NCI-H128 (cell line): ENCODE measurements at regions not wholly inside any gene's neighbourhood (a gene's known extent, or its start where the extent isn't known, plus 50 kb on each side); places are given as distances from the start of the nearest gene placed in this dataset.
A peak's percentile ranks its signal among the peaks of the same experiment; 100 is the strongest.

Experiments
- DNase-seq: peaks from one replicate; lab custom pipeline; 2025; ENCODE audit not compliant: unreplicated experiment; lab: John Stamatoyannopoulos, UW

GRCh38 chr12:126156806-126157574 lies 1091.8 kb downstream of the AACS start:
- DNase-seq = no peak

GRCh38 chr12:126157575-126157966 lies 1092.3 kb downstream of the AACS start:
- DNase-seq = no peak

- no peak for DNase-seq
These were observed 1093.9 kb downstream of the AACS start for GRCh38 chr12:126159139-126159538.

- DNase-seq = no peak
These were observed 1095.7 kb downstream of the AACS start for GRCh38 chr12:126160912-126161311.

- DNase-seq = no peak
These were observed 1098.7 kb downstream of the AACS start for GRCh38 chr12:126163984-126164383.

GRCh38 chr12:126171937-126172559 lies 1106.8 kb downstream of the AACS start:
- DNase-seq = no peak

- no peak for DNase-seq
These were observed 1117.5 kb downstream of the AACS start for GRCh38 chr12:126182619-126183236.

GRCh38 chr12:126185025-126185424 lies 1119.8 kb downstream of the AACS start:
- DNase-seq = no peak

GRCh38 chr12:126189856-126190255 lies 1124.6 kb downstream of the AACS start:
- DNase-seq = no peak

- peak; percentile 27 for DNase-seq
These were observed 1126.0 kb downstream of the AACS start for GRCh38 chr12:126191031-126191891.

- DNase-seq = no peak
These were observed 1126.7 kb downstream of the AACS start for GRCh38 chr12:126191949-126192348.

- DNase-seq = no peak
These were observed 1128.0 kb downstream of the AACS start for GRCh38 chr12:126193190-126193589.

- DNase-seq = no peak
These were observed 1131.0 kb downstream of the AACS start for GRCh38 chr12:126196263-126196662.

- DNase-seq = no peak
These were observed 1133.3 kb downstream of the AACS start for GRCh38 chr12:126198516-126198915.

- no peak for DNase-seq
These were observed 1133.9 kb downstream of the AACS start for GRCh38 chr12:126198966-126199692.

GRCh38 chr12:126201981-126202537 lies 1136.8 kb downstream of the AACS start:
- DNase-seq = no peak

GRCh38 chr12:126204326-126204725 lies 1139.1 kb downstream of the AACS start:
- DNase-seq = no peak

GRCh38 chr12:126210026-126210425 lies 1144.8 kb downstream of the AACS start:
- no peak for DNase-seq

- no peak for DNase-seq
These were observed 1145.2 kb downstream of the AACS start for GRCh38 chr12:126210448-126210847.

- DNase-seq = no peak
These were observed 1147.6 kb downstream of the AACS start for GRCh38 chr12:126212824-126213223.
